ENCODE measurements at regions not wholly inside any gene's neighbourhood (a gene's known extent, or its start where the extent isn't known, plus 50 kb on each side); places are given as distances from the start of the nearest gene placed in this dataset.

DNA sequence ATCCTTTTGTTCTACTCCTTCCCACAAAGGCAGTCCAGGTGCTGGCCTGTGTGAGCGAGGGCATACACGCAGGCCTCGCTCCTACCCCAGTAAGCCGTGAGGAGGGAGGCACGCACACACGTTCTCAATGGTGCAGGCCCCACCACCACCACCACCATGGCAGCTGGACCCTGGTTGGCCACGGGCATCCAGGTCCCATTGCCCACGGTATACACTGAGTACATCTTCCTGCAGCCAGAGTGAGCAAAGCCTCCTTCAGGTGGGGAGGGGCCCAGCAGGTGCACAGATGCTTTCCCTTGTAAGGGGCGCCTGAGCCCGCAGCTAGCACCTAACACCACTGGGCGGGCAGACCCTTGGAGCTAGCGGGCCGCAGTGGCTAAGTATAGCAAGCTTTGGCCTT lies 373.3 kb upstream of the MKI67 start:
- TF ChIP-seq, protein P1, sequence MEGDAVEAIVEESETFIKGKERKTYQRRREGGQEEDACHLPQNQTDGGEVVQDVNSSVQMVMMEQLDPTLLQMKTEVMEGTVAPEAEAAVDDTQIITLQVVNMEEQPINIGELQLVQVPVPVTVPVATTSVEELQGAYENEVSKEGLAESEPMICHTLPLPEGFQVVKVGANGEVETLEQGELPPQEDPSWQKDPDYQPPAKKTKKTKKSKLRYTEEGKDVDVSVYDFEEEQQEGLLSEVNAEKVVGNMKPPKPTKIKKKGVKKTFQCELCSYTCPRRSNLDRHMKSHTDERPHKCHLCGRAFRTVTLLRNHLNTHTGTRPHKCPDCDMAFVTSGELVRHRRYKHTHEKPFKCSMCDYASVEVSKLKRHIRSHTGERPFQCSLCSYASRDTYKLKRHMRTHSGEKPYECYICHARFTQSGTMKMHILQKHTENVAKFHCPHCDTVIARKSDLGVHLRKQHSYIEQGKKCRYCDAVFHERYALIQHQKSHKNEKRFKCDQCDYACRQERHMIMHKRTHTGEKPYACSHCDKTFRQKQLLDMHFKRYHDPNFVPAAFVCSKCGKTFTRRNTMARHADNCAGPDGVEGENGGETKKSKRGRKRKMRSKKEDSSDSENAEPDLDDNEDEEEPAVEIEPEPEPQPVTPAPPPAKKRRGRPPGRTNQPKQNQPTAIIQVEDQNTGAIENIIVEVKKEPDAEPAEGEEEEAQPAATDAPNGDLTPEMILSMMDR (IDR thresholded peaks at IDR 0.05; ENCODE audit: poor library complexity, severe bottlenecking), result no peak
- TF ChIP-seq RAD21 (conservative IDR thresholded peaks at IDR 0.05) (no peak), EP300 (conservative IDR thresholded peaks at IDR 0.05; ENCODE audit: poor library complexity, severe bottlenecking) (no peak)
